ENCODE measurements at regions not wholly inside any gene's neighbourhood (a gene's known extent, or its start where the extent isn't known, plus 50 kb on each side); places are given as distances from the start of the nearest gene placed in this dataset.

DNA sequence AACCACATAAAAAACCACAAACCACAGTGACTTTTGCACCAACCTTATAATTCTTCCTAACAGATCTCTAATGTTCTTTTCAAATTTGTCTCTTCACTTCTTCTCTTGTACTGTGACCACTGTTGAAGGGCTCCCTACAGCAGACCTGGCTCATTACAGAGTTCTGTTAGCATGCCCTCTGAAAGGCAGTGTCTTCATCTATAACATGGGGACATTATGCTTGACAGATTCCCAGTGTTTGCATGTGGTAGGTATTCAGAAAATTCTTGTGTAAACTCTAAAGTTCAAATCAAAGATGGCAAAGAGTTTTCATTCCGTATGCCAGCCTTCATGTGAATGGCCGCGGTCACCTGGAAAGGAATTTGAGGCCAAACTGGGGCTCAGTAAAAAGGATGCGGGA is 182.6 kb downstream of the DHX35 start:
- no peaks in the 10 kb centered on the region for H3K4me1 ChIP-seq (ENCODE audit: control insufficient read depth, insufficient read depth, low read length, unreplicated experiment)
- H3K79me2 ChIP-seq (ENCODE audit: control insufficient read depth, insufficient read depth, low read length, unreplicated experiment) = no peaks in the 10 kb centered on the region
- no peaks in the 10 kb centered on the region for H3K36me3 ChIP-seq (ENCODE audit: insufficient read depth, low read length)
- no peaks in the 10 kb centered on the region; the same call in 1 of the 2 replicates for H3K27me3 ChIP-seq (ENCODE audit: insufficient read depth, low read length)
- no peak overlapping the region for H2AFZ ChIP-seq (ENCODE audit: low read length, unreplicated experiment)
- H3K27ac ChIP-seq (ENCODE audit: low read depth, low read length) = no peak overlapping the region
- no peak overlapping the region for H3K4me3 ChIP-seq (ENCODE audit: low read depth, low read length)

DNA sequence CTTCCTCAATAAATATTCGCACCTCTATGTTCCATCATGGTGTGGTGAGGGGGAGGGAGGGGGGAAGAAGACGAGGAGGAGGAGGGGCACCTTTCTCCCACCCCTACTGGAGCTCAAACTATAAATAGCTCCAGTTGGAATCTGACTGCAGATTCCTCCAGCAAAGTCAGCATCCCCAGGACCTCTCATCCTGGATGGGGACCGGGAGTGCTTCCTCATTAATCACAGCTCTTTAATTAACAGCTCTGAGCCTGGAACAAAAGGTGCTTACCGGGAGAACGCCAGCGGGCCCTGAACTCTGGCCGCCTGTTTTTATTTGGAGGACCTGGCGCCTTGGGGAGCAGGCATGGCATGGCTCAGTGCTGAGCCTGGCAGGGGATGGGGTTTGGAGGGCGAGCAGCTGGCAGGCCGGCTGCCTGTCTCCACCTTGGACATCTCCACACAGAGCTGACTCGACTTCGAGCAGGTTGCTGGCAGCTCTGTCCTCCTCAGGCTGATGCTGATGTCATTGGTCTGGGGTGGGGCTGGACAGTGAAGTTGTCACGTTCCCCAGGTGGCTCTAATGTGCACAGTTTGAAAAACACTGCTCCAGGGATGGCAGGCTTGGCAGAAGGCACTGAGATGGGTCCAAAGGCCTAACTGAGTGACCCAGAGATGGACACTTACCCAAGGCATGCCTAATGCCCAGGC is 180.4 kb downstream of the DHX35 start:
- no peaks in the 10 kb centered on the region for H3K79me2 ChIP-seq (ENCODE audit: control insufficient read depth, insufficient read depth, low read length, unreplicated experiment)
- no peaks in the 10 kb centered on the region for H3K36me3 ChIP-seq (ENCODE audit: insufficient read depth, low read length)
- H3K4me3 ChIP-seq (ENCODE audit: low read depth, low read length) = no peak overlapping the region
- H3K27ac ChIP-seq (ENCODE audit: low read depth, low read length) = no peak overlapping the region
- no peaks in the 10 kb centered on the region for H3K4me1 ChIP-seq (ENCODE audit: control insufficient read depth, insufficient read depth, low read length, unreplicated experiment)
- no peak overlapping the region for H2AFZ ChIP-seq (ENCODE audit: low read length, unreplicated experiment)
- H3K27me3 ChIP-seq (ENCODE audit: insufficient read depth, low read length) = no peaks in the 10 kb centered on the region

DNA sequence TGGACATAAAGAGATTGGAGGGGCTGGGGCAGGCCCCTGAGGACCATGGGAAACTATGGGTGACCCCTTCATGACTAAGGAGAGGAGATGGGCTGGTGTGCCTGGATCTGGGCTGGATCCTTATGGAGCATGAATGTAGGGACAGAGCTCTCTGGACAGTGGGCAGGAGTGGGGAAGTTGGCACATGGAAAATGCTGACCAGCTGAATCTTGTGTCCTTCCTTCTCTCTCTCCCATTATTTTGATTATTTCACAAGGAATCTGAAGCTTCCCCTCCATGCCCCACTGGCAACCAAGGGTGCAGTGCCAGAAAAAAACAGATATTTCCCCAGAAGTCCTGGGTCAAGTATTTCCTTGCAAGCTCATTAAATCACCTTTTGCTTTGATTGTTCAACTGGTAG is 175.2 kb downstream of the DHX35 start:
- no peak overlapping the region for H3K27ac ChIP-seq (ENCODE audit: low read depth, low read length)
- H2AFZ ChIP-seq (ENCODE audit: low read length, unreplicated experiment) = no peak overlapping the region
- 0 out of 2 replicates have a peak, but pooled peaks cover 5% of the 10 kb centered on the region for H3K27me3 ChIP-seq (ENCODE audit: insufficient read depth, low read length)
- H3K4me1 ChIP-seq (ENCODE audit: control insufficient read depth, insufficient read depth, low read length, unreplicated experiment) = no peaks in the 10 kb centered on the region
- H3K4me3 ChIP-seq (ENCODE audit: low read depth, low read length) = no peak overlapping the region
- H3K36me3 ChIP-seq (ENCODE audit: insufficient read depth, low read length) = no peaks in the 10 kb centered on the region
- no peaks in the 10 kb centered on the region for H3K79me2 ChIP-seq (ENCODE audit: control insufficient read depth, insufficient read depth, low read length, unreplicated experiment)

DNA sequence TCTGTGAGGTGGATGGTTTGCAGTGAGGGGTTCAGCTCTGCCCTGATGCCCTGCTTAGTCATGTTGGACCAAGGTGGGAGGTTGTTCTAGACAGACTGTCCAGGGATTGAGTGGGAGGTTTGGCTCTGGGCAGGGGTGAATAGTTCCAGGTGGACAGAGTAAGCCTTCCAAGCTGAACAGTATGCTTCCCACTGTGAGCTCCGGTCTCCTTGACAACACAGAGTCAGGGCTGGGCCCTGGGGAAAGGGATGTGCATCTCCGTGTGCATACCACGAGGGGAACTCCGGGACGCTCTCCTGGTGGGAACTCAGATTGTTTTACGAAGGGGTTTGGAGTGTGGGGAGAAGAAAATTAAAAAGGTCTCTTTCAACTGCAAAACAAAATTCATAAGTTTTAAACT is 174.7 kb downstream of the DHX35 start:
- Histone ChIP-seq H3K36me3 (ENCODE audit: insufficient read depth, low read length) (no peaks in the 10 kb centered on the region), H3K27me3 (ENCODE audit: insufficient read depth, low read length) (0 out of 2 replicates have a peak, but pooled peaks cover 5% of the 10 kb centered on the region), H3K27ac (ENCODE audit: low read depth, low read length) (no peak overlapping the region), H2AFZ (ENCODE audit: low read length, unreplicated experiment) (no peak overlapping the region), H3K4me3 (ENCODE audit: low read depth, low read length) (no peak overlapping the region), H3K4me1 (ENCODE audit: control insufficient read depth, insufficient read depth, low read length, unreplicated experiment) (no peaks in the 10 kb centered on the region), H3K79me2 (ENCODE audit: control insufficient read depth, insufficient read depth, low read length, unreplicated experiment) (no peaks in the 10 kb centered on the region)

DNA sequence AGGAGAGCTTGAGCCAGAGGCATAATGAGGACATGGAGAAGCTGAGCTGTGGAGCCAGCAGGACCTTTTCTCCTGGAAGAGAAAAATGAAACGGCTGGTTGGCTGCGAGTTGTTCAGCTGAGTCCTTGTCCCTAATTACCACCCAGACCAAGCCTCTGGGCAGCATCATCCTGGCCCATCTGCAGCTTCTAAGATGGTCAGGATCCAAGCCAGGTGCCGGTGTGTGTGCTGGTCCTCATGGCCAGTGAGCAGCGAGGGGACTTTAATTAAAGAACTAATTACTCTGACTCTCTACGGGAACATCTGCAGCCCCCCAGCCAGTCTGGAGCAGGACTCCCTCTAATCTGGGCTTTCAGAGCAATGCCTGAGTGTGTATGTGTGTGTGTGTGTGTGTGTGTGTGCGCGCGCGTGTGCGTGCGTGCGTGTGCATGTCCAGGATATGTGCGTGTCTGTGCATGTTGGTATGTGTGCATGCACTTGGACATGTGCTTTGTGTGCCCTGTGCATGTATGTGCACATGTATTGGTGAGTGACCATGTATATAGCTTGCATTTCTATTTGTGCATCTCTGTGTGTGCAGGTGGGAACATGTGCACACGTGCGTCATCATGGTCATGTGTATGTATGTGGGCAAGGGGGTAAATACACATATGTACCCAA is 173.9 kb downstream of the DHX35 start:
- H3K27me3 ChIP-seq (ENCODE audit: insufficient read depth, low read length) = peaks cover 5% of the 10 kb centered on the region; the same call in 1 of the 2 replicates
- H3K4me1 ChIP-seq (ENCODE audit: control insufficient read depth, insufficient read depth, low read length, unreplicated experiment) = no peaks in the 10 kb centered on the region
- H2AFZ ChIP-seq (ENCODE audit: low read length, unreplicated experiment) = no peak overlapping the region
- H3K4me3 ChIP-seq (ENCODE audit: low read depth, low read length) = no peak overlapping the region
- H3K36me3 ChIP-seq (ENCODE audit: insufficient read depth, low read length) = no peaks in the 10 kb centered on the region
- H3K27ac ChIP-seq (ENCODE audit: low read depth, low read length) = no peak overlapping the region
- H3K79me2 ChIP-seq (ENCODE audit: control insufficient read depth, insufficient read depth, low read length, unreplicated experiment) = no peaks in the 10 kb centered on the region

DNA sequence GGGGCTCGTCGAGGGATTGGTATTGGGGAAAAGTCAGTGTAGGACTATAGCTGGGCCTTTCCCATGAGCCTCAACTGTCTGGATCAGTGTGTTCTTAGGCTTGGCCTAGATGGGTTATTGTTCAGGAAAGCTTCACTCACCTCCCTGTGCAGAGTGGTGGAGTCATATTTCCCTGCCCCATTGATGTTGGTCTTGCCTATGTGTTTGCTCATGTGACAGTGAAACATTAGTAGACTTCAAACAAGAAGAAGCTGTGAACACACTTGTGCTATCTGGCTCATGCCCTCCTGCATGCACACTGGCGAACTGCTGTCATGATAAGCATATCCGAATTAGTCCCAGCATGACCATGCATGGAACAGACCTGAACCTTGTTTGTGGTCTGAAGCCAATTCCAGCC is 171.1 kb downstream of the DHX35 start:
- no peaks in the 10 kb centered on the region for H3K36me3 ChIP-seq (ENCODE audit: insufficient read depth, low read length)
- no peak overlapping the region for H2AFZ ChIP-seq (ENCODE audit: low read length, unreplicated experiment)
- H3K79me2 ChIP-seq (ENCODE audit: control insufficient read depth, insufficient read depth, low read length, unreplicated experiment) = no peaks in the 10 kb centered on the region
- H3K4me3 ChIP-seq (ENCODE audit: low read depth, low read length) = no peak overlapping the region
- peaks cover 5% of the 10 kb centered on the region; the same call in 1 of the 2 replicates for H3K27me3 ChIP-seq (ENCODE audit: insufficient read depth, low read length)
- H3K4me1 ChIP-seq (ENCODE audit: control insufficient read depth, insufficient read depth, low read length, unreplicated experiment) = no peaks in the 10 kb centered on the region
- no peak overlapping the region for H3K27ac ChIP-seq (ENCODE audit: low read depth, low read length)

DNA sequence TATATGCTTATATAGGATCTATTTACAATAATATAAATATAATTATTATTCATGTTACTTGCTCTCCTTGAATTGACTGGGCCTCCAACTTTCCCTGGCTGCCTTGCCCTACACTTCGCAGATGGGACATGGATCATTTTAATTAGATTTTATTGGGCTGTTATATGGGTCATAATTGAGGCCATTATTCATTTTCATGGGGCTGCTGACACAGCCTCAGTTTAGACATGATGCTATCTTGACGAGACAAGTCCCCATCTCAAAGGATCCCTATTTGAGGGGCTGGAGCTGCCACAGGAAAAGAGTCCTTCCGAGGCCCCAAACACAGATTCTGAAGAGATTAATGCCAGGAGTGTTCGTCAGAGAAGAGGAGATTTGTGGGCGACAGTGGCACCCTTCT is 170.4 kb downstream of the DHX35 start:
- Histone ChIP-seq H3K4me3 (ENCODE audit: low read depth, low read length) (no peak overlapping the region), H3K79me2 (ENCODE audit: control insufficient read depth, insufficient read depth, low read length, unreplicated experiment) (no peaks in the 10 kb centered on the region), H3K36me3 (ENCODE audit: insufficient read depth, low read length) (no peaks in the 10 kb centered on the region), H3K27ac (ENCODE audit: low read depth, low read length) (no peak overlapping the region), H3K27me3 (ENCODE audit: insufficient read depth, low read length) (peaks cover 5% of the 10 kb centered on the region; the same call in 1 of the 2 replicates), H2AFZ (ENCODE audit: low read length, unreplicated experiment) (no peak overlapping the region), H3K4me1 (ENCODE audit: control insufficient read depth, insufficient read depth, low read length, unreplicated experiment) (no peaks in the 10 kb centered on the region)

DNA sequence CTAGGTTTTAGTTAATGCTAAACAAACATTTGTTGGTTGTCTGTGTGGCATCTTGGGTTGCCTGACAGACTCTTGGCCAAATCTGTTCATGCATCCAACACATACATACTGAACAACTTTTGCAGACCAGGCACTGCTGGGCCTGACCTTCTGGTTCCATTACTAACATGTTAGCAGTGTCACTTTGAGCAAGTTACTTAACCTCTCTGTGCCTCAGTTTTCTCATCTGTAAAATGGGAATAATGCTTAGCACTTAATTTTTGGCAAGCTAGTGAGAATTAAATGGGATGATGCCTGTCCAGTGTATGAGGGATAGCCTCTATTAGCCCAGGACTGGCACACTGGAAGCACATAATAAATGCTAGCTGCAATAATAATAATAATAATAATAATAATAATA is 169.9 kb downstream of the DHX35 start:
- H3K4me3 ChIP-seq (ENCODE audit: low read depth, low read length) = no peak overlapping the region
- H3K79me2 ChIP-seq (ENCODE audit: control insufficient read depth, insufficient read depth, low read length, unreplicated experiment) = no peaks in the 10 kb centered on the region
- H3K36me3 ChIP-seq (ENCODE audit: insufficient read depth, low read length) = no peaks in the 10 kb centered on the region
- H2AFZ ChIP-seq (ENCODE audit: low read length, unreplicated experiment) = no peak overlapping the region
- peaks cover 5% of the 10 kb centered on the region; the same call in 1 of the 2 replicates for H3K27me3 ChIP-seq (ENCODE audit: insufficient read depth, low read length)
- no peaks in the 10 kb centered on the region for H3K4me1 ChIP-seq (ENCODE audit: control insufficient read depth, insufficient read depth, low read length, unreplicated experiment)
- no peak overlapping the region for H3K27ac ChIP-seq (ENCODE audit: low read depth, low read length)

DNA sequence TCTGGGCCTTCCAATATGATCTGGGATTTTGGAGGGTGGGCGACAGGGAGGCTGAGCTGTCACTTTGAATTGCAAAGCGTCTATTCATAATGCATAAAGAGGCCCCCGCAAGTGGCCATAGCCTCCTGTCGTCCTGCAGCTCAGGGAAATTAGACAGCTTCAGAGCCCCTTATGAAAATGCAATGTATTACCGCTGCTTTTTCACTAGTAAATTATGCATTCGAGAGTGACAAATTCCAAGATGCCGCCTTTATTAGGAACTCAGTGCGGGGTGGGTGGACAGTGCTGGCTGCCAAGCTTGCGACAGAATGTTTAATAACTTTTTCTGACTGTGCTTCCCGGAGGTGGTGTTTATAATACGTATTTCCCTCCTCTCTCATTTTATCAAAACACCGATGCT is 168.5 kb downstream of the DHX35 start:
- no peak overlapping the region for H3K27ac ChIP-seq (ENCODE audit: low read depth, low read length)
- H3K4me3 ChIP-seq (ENCODE audit: low read depth, low read length) = no peak overlapping the region
- no peaks in the 10 kb centered on the region for H3K36me3 ChIP-seq (ENCODE audit: insufficient read depth, low read length)
- H3K27me3 ChIP-seq (ENCODE audit: insufficient read depth, low read length) = no peaks in the 10 kb centered on the region; the same call in 1 of the 2 replicates
- H2AFZ ChIP-seq (ENCODE audit: low read length, unreplicated experiment) = no peak overlapping the region
- H3K79me2 ChIP-seq (ENCODE audit: control insufficient read depth, insufficient read depth, low read length, unreplicated experiment) = no peaks in the 10 kb centered on the region
- H3K4me1 ChIP-seq (ENCODE audit: control insufficient read depth, insufficient read depth, low read length, unreplicated experiment) = no peaks in the 10 kb centered on the region

DNA sequence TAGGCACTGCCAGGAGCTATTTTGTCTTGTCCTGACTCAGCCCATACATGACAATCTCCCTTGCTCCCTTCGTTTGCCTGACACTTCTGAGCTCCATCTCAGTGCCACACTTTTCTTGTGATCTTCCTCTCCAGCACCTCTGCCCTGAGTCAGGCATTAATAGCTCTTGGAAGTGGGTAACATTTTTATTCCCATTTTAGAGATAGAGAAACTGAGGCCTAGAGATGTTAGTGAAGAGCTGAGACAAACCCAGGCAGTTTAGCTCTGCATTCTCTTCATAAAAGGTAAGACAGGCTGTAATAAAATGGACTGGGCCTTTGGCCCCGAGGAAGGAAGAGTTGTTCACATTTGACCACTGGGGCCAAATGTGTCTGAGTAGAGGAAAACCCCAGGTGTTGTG is 167.4 kb downstream of the DHX35 start:
- Histone ChIP-seq H3K4me1 (ENCODE audit: control insufficient read depth, insufficient read depth, low read length, unreplicated experiment) (no peaks in the 10 kb centered on the region), H3K27me3 (ENCODE audit: insufficient read depth, low read length) (no peaks in the 10 kb centered on the region; the same call in 1 of the 2 replicates), H2AFZ (ENCODE audit: low read length, unreplicated experiment) (no peak overlapping the region), H3K4me3 (ENCODE audit: low read depth, low read length) (no peak overlapping the region), H3K79me2 (ENCODE audit: control insufficient read depth, insufficient read depth, low read length, unreplicated experiment) (no peaks in the 10 kb centered on the region), H3K36me3 (ENCODE audit: insufficient read depth, low read length) (no peaks in the 10 kb centered on the region), H3K27ac (ENCODE audit: low read depth, low read length) (no peak overlapping the region)

DNA sequence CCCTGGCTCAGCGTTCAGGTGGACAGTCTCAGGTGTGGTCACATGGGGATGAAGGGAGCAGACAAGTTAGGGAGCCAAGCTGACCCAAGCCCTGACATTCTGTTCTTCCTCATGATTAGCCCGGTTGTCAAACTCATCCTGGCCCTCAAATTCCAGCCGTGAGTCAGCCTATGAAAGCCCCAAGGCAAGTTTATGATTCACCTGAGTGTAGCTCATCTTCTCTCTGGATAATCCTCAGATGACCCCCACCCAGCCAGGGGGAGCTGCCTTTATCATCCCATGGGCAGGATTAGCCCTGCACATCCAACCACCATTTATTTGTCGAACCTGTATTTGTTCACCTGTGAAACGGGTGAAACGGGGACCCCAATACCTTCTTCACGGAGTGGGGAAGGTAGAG is 161.9 kb downstream of the DHX35 start:
- H3K36me3 ChIP-seq (ENCODE audit: insufficient read depth, low read length) = no peaks in the 10 kb centered on the region
- no peaks in the 10 kb centered on the region for H3K4me1 ChIP-seq (ENCODE audit: control insufficient read depth, insufficient read depth, low read length, unreplicated experiment)
- H3K4me3 ChIP-seq (ENCODE audit: low read depth, low read length) = no peak overlapping the region
- no peaks in the 10 kb centered on the region for H3K79me2 ChIP-seq (ENCODE audit: control insufficient read depth, insufficient read depth, low read length, unreplicated experiment)
- no peak overlapping the region for H3K27ac ChIP-seq (ENCODE audit: low read depth, low read length)
- no peak overlapping the region for H2AFZ ChIP-seq (ENCODE audit: low read length, unreplicated experiment)
- peaks cover 14% of the 10 kb centered on the region for H3K27me3 ChIP-seq (ENCODE audit: insufficient read depth, low read length)
